ENCODE measurements at regions not wholly inside any gene's neighbourhood (a gene's known extent, or its start where the extent isn't known, plus 50 kb on each side); places are given as distances from the start of the nearest gene placed in this dataset.

DNA sequence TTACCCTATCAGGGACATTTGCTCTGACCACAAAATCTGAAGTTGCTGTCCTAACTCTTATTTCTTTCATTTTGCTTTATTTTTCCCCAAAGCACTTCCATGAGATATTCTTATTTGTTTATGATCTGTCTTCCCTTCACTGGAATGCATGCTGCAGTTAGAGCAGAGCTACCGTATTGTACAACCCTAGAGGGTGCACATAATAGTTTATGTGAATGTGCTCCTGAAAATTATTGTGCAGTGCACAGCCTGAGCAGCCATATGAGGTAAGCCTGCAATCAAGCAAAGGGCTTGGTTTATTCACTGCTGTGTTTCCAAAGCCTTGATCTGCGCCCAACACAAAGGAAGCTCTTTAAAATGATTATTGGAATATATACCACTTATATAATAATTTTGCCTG lies 120.3 kb upstream of the CADPS start:
- no peak overlapping the region for H3K4me3 ChIP-seq (replicated peaks in 1 of 3; ENCODE audit: low read depth in 2 of 3, low read length in 3 of 3)
- Mint-ChIP-seq H3K27ac (no peak overlapping the region), H3K4me3 (no peak overlapping the region), H3K36me3 (no peaks in the 10 kb centered on the region), H3K27me3 (ENCODE audit: low read depth in 3 of 3) (no peaks in the 10 kb centered on the region), H3K4me1 (no peaks in the 10 kb centered on the region), H3K9me3 (peaks cover 0 to 6% (median 2%) of the 10 kb centered on the region in 7 donors)
- intact Hi-C loops (cut with micrococcal nuclease) = no loop called here
- H3K36me3 ChIP-seq (replicated peaks in 1 of 2; ENCODE audit: control insufficient read depth in 1 of 2, insufficient read depth in 2 of 2, low read length in 2 of 2) = no peaks in the 10 kb centered on the region
- no peaks in the 10 kb centered on the region for H3K27me3 ChIP-seq (ENCODE audit: control insufficient read depth in 2 of 2, insufficient read depth in 2 of 2, low read length in 2 of 2)
- H3K4me2 ChIP-seq (replicated peaks; ENCODE audit: extremely low read depth, low read length, poor library complexity, severe bottlenecking) = no peak overlapping the region
- no peaks in the 10 kb centered on the region for H3K9me3 ChIP-seq (replicated peaks in 1 of 2; ENCODE audit: control insufficient read depth in 1 of 2, insufficient read depth in 1 of 2, low read length in 2 of 2)
- no peak for DNase-seq
- TF ChIP-seq, protein P1, sequence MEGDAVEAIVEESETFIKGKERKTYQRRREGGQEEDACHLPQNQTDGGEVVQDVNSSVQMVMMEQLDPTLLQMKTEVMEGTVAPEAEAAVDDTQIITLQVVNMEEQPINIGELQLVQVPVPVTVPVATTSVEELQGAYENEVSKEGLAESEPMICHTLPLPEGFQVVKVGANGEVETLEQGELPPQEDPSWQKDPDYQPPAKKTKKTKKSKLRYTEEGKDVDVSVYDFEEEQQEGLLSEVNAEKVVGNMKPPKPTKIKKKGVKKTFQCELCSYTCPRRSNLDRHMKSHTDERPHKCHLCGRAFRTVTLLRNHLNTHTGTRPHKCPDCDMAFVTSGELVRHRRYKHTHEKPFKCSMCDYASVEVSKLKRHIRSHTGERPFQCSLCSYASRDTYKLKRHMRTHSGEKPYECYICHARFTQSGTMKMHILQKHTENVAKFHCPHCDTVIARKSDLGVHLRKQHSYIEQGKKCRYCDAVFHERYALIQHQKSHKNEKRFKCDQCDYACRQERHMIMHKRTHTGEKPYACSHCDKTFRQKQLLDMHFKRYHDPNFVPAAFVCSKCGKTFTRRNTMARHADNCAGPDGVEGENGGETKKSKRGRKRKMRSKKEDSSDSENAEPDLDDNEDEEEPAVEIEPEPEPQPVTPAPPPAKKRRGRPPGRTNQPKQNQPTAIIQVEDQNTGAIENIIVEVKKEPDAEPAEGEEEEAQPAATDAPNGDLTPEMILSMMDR (IDR thresholded peaks at IDR 0.05) = no peak
- no peak overlapping the region for H3K9ac ChIP-seq (ENCODE audit: insufficient read depth, low read length, poor library complexity, severe bottlenecking)
- 100% methylated on average over 1 of the region's 2 CpGs for WGBS (ENCODE audit: insufficient coverage)
- no peaks in the 10 kb centered on the region for H4K20me1 ChIP-seq (ENCODE audit: insufficient read depth, low read length)
- H2AFZ ChIP-seq (ENCODE audit: insufficient read depth, low read depth, low read length, poor library complexity, severe bottlenecking) = no peak overlapping the region
- H3K79me2 ChIP-seq (ENCODE audit: insufficient read depth, low read length) = no peaks in the 10 kb centered on the region
- H3K4me1 ChIP-seq (ENCODE audit: control insufficient read depth in 1 of 2, insufficient read depth in 2 of 2, low read length in 2 of 2) = no peaks in the 10 kb centered on the region
- no peak overlapping the region for H3K27ac ChIP-seq (ENCODE audit: low read depth in 1 of 2, low read length in 2 of 2)

DNA sequence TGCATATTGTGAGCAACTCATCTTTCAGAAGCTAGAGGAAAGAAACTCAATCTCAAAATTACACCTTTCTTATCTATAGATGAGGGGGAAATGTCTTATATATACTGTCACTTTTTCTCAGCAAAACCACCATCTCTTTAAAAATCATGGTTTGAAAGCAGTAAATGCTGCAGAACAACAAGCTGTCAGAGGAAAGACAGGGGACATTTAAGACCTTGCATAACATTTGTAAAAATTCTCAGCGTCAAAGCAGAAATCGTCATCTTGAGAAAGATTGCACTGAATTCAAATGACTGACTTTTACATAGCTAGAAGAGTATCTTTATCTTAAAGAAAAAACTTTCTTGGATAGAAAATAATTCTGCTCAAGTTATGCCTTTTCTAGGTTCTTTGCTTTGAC lies 122.2 kb upstream of the CADPS start:
- H3K27me3 Mint-ChIP-seq (ENCODE audit: low read depth in 3 of 3) = no peaks in the 10 kb centered on the region
- no peaks in the 10 kb centered on the region for H3K4me1 ChIP-seq (ENCODE audit: control insufficient read depth in 1 of 2, insufficient read depth in 2 of 2, low read length in 2 of 2)
- TF ChIP-seq, protein P1 (IDR thresholded peaks at IDR 0.05) = no peak
- H3K9me3 ChIP-seq (replicated peaks in 1 of 2; ENCODE audit: control insufficient read depth in 1 of 2, insufficient read depth in 1 of 2, low read length in 2 of 2) = peaks cover 0 to under 1% of the 10 kb centered on the region in 2 donors
- no peak overlapping the region for H3K4me2 ChIP-seq (replicated peaks; ENCODE audit: extremely low read depth, low read length, poor library complexity, severe bottlenecking)
- no peaks in the 10 kb centered on the region for H4K20me1 ChIP-seq (ENCODE audit: insufficient read depth, low read length)
- no peak overlapping the region for H3K27ac Mint-ChIP-seq
- no peak overlapping the region for H3K4me3 Mint-ChIP-seq
- no peak overlapping the region for H2AFZ ChIP-seq (ENCODE audit: insufficient read depth, low read depth, low read length, poor library complexity, severe bottlenecking)
- H3K27me3 ChIP-seq (ENCODE audit: control insufficient read depth in 2 of 2, insufficient read depth in 2 of 2, low read length in 2 of 2) = no peaks in the 10 kb centered on the region
- DNase-seq = no peak
- no peaks in the 10 kb centered on the region for H3K4me1 Mint-ChIP-seq
- no peaks in the 10 kb centered on the region for H3K36me3 ChIP-seq (replicated peaks in 1 of 2; ENCODE audit: control insufficient read depth in 1 of 2, insufficient read depth in 2 of 2, low read length in 2 of 2)
- no peak overlapping the region for H3K9ac ChIP-seq (ENCODE audit: insufficient read depth, low read length, poor library complexity, severe bottlenecking)
- no peak overlapping the region for H3K27ac ChIP-seq (ENCODE audit: low read depth in 1 of 2, low read length in 2 of 2)
- no CpG with 5 or more reads among the region's 2 CpGs for WGBS (ENCODE audit: insufficient coverage)
- intact Hi-C loops (cut with micrococcal nuclease) = no loop called here
- no peaks in the 10 kb centered on the region for H3K36me3 Mint-ChIP-seq
- H3K4me3 ChIP-seq (replicated peaks in 1 of 3; ENCODE audit: low read depth in 2 of 3, low read length in 3 of 3) = no peak overlapping the region
- peaks cover 0 to 6% (median 2%) of the 10 kb centered on the region in 7 donors for H3K9me3 Mint-ChIP-seq
- no peaks in the 10 kb centered on the region for H3K79me2 ChIP-seq (ENCODE audit: insufficient read depth, low read length)

Data from CD14-positive monocyte (primary cell).